ENCODE measurements at regions not wholly inside any gene's neighbourhood (a gene's known extent, or its start where the extent isn't known, plus 50 kb on each side); places are given as distances from the start of the nearest gene placed in this dataset.

DNA sequence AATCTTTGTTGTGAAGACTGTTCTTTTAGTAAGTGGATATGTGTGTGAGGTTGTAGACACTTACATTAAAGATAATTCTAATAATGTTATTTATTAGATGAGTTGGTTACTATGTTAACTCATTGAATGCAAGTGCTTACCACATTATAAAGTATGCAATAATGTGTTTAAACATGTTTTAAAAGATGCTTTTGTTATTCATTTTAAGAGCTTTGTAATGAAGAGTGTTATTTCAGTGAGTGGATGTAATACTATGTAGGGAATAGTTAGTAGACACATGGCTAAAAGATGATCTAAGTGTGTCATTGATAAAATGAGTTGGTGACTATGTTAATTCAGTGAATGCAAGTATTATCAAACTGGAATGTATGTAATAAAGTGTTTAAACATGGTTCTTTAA is 70.0 kb upstream of the VOPP1 start:
- TF ChIP-seq CTCF (IDR thresholded peaks at IDR 0.05) (no peak), ZFX (IDR thresholded peaks at IDR 0.05; ENCODE audit: borderline replicate concordance) (no peak)
